ENCODE measurements at regions not wholly inside any gene's neighbourhood (a gene's known extent, or its start where the extent isn't known, plus 50 kb on each side); places are given as distances from the start of the nearest gene placed in this dataset.

DNA sequence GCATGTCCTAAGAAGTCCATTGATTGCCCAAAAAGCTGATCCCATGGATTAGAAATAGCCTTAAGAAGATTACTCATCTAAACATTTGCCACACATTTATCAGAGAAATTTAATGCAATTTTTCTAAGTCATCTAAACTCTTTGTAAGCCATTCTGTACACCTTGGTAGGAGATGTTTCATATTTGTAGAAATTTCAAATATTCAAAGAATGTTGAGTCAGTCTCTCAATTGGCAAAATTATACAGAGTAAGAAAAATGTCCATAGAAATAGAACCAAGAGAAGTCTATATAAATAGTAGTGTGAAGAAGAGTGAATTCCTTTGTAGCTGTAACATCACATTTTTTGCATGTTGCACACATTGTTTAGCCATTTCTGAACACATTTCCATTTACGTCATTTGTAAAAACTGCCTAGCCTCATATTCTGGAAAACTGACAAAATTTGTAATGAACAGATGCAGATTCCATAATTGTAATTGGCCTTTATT lies 128.6 kb downstream of the MSTN start (continued):
- TF ChIP-seq GRHL2 (CRISPR knock-in tag; IDR thresholded peaks at IDR 0.05; ENCODE audit: insufficient replicate concordance, severe bottlenecking), result no peak
- TF ChIP-seq ZNF121 (CRISPR knock-in tag; IDR thresholded peaks at IDR 0.05), result no peak
- TF ChIP-seq, protein P1, sequence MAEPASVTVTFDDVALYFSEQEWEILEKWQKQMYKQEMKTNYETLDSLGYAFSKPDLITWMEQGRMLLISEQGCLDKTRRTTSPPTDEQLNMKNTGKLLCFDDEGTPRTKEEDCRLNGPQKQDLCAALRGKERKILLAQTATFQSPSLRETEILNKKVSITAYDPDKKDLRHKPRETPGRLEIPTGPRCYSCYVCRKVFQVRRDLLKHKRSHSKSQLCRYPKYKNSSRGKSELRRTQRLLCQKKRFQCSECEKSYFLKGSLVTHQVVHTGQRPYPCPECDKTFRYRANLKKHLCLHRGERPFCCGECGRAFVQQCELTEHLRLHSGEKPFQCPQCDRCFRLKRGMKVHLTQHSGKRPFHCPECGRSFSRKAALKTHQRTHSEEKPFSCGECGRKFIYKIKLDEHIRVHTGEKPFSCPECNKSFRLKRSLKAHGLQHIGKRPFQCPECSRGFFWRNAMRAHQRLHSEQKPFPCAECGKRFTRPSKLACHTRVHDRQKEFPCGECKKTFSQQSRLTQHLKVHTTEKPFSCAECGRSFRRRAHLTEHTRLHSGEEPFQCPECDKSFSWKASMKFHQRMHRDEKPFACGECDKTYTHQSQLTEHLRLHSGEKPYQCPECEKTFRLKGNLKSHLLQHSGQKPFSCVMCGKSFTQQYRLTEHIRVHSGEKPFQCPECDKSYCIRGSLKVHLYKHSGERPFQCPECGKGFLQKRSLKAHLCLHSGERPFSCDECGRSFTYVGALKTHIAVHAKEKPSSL (CRISPR knock-in tag; conservative IDR thresholded peaks at IDR 0.05), result no peak
- no peak for TF ChIP-seq HMGA2 (CRISPR knock-in tag; IDR thresholded peaks at IDR 0.05)
- TF ChIP-seq, protein P2, sequence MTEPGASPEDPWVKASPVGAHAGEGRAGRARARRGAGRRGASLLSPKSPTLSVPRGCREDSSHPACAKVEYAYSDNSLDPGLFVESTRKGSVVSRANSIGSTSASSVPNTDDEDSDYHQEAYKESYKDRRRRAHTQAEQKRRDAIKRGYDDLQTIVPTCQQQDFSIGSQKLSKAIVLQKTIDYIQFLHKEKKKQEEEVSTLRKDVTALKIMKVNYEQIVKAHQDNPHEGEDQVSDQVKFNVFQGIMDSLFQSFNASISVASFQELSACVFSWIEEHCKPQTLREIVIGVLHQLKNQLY (CRISPR knock-in tag; IDR thresholded peaks at IDR 0.05), result no peak
- TF ChIP-seq, protein P3, sequence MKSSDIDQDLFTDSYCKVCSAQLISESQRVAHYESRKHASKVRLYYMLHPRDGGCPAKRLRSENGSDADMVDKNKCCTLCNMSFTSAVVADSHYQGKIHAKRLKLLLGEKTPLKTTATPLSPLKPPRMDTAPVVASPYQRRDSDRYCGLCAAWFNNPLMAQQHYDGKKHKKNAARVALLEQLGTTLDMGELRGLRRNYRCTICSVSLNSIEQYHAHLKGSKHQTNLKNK (CRISPR knock-in tag; IDR thresholded peaks at IDR 0.05), result no peak
- no peak for TF ChIP-seq CBFB (CRISPR knock-in tag; IDR thresholded peaks at IDR 0.05; ENCODE audit: low read depth)
- TF ChIP-seq ZNF219 (CRISPR knock-in tag; IDR thresholded peaks at IDR 0.05; ENCODE audit: borderline replicate concordance), result no peak
- no peak for TF ChIP-seq ZNF416 (CRISPR knock-in tag; IDR thresholded peaks at IDR 0.05)

DNA sequence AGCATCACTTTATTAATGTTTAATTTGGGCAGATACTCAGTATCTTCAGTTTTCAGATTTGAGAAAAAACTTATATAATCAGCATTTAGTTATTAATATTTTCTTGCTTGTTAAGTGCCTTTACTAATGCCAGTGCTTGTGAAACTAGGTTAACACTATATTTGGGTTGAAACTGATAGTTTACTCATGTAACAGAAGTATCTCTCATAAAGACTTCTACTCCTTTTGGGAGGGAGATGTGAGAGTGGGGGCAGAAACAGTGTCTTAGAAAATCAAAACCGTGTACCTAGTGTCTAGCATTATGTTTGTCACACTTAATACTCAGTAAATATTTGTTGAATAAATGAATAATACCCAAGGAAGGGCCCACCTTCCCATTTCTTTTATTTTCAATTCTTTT lies 129.5 kb downstream of the MSTN start:
- no peak overlapping the region for H3K4me3 Mint-ChIP-seq
- no peak overlapping the region for H3K27ac Mint-ChIP-seq
- peaks cover 4% of the 10 kb centered on the region; the same call in 1 of the 2 replicates for H3K9me3 Mint-ChIP-seq
- TF ChIP-seq, protein P4, sequence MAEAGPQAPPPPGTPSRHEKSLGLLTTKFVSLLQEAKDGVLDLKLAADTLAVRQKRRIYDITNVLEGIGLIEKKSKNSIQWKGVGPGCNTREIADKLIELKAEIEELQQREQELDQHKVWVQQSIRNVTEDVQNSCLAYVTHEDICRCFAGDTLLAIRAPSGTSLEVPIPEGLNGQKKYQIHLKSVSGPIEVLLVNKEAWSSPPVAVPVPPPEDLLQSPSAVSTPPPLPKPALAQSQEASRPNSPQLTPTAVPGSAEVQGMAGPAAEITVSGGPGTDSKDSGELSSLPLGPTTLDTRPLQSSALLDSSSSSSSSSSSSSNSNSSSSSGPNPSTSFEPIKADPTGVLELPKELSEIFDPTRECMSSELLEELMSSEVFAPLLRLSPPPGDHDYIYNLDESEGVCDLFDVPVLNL (CRISPR knock-in tag; IDR thresholded peaks at IDR 0.05; ENCODE audit: borderline replicate concordance, low read depth), result no peak
- TF ChIP-seq, protein P5, sequence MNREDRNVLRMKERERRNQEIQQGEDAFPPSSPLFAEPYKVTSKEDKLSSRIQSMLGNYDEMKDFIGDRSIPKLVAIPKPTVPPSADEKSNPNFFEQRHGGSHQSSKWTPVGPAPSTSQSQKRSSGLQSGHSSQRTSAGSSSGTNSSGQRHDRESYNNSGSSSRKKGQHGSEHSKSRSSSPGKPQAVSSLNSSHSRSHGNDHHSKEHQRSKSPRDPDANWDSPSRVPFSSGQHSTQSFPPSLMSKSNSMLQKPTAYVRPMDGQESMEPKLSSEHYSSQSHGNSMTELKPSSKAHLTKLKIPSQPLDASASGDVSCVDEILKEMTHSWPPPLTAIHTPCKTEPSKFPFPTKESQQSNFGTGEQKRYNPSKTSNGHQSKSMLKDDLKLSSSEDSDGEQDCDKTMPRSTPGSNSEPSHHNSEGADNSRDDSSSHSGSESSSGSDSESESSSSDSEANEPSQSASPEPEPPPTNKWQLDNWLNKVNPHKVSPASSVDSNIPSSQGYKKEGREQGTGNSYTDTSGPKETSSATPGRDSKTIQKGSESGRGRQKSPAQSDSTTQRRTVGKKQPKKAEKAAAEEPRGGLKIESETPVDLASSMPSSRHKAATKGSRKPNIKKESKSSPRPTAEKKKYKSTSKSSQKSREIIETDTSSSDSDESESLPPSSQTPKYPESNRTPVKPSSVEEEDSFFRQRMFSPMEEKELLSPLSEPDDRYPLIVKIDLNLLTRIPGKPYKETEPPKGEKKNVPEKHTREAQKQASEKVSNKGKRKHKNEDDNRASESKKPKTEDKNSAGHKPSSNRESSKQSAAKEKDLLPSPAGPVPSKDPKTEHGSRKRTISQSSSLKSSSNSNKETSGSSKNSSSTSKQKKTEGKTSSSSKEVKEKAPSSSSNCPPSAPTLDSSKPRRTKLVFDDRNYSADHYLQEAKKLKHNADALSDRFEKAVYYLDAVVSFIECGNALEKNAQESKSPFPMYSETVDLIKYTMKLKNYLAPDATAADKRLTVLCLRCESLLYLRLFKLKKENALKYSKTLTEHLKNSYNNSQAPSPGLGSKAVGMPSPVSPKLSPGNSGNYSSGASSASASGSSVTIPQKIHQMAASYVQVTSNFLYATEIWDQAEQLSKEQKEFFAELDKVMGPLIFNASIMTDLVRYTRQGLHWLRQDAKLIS (CRISPR knock-in tag; IDR thresholded peaks at IDR 0.05; ENCODE audit: borderline replicate concordance), result no peak
- TF ChIP-seq, protein P6, sequence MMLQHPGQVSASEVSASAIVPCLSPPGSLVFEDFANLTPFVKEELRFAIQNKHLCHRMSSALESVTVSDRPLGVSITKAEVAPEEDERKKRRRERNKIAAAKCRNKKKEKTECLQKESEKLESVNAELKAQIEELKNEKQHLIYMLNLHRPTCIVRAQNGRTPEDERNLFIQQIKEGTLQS (CRISPR knock-in tag; conservative IDR thresholded peaks at IDR 0.05), result no peak
- TF ChIP-seq CREM (CRISPR knock-in tag; IDR thresholded peaks at IDR 0.05), result no peak
- TF ChIP-seq ZNF423 (CRISPR knock-in tag; IDR thresholded peaks at IDR 0.05), result no peak
- TF ChIP-seq, protein P7, sequence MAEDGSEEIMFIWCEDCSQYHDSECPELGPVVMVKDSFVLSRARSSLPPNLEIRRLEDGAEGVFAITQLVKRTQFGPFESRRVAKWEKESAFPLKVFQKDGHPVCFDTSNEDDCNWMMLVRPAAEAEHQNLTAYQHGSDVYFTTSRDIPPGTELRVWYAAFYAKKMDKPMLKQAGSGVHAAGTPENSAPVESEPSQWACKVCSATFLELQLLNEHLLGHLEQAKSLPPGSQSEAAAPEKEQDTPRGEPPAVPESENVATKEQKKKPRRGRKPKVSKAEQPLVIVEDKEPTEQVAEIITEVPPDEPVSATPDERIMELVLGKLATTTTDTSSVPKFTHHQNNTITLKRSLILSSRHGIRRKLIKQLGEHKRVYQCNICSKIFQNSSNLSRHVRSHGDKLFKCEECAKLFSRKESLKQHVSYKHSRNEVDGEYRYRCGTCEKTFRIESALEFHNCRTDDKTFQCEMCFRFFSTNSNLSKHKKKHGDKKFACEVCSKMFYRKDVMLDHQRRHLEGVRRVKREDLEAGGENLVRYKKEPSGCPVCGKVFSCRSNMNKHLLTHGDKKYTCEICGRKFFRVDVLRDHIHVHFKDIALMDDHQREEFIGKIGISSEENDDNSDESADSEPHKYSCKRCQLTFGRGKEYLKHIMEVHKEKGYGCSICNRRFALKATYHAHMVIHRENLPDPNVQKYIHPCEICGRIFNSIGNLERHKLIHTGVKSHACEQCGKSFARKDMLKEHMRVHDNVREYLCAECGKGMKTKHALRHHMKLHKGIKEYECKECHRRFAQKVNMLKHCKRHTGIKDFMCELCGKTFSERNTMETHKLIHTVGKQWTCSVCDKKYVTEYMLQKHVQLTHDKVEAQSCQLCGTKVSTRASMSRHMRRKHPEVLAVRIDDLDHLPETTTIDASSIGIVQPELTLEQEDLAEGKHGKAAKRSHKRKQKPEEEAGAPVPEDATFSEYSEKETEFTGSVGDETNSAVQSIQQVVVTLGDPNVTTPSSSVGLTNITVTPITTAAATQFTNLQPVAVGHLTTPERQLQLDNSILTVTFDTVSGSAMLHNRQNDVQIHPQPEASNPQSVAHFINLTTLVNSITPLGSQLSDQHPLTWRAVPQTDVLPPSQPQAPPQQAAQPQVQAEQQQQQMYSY (CRISPR knock-in tag; IDR thresholded peaks at IDR 0.05), result no peak
- TF ChIP-seq, protein P8, sequence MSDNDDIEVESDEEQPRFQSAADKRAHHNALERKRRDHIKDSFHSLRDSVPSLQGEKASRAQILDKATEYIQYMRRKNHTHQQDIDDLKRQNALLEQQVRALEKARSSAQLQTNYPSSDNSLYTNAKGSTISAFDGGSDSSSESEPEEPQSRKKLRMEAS (CRISPR knock-in tag; IDR thresholded peaks at IDR 0.05), result no peak
- TF ChIP-seq NFE2L1 (CRISPR knock-in tag; IDR thresholded peaks at IDR 0.05), result no peak
- TF ChIP-seq, protein P9, sequence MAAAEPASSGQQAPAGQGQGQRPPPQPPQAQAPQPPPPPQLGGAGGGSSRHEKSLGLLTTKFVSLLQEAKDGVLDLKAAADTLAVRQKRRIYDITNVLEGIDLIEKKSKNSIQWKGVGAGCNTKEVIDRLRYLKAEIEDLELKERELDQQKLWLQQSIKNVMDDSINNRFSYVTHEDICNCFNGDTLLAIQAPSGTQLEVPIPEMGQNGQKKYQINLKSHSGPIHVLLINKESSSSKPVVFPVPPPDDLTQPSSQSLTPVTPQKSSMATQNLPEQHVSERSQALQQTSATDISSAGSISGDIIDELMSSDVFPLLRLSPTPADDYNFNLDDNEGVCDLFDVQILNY (CRISPR knock-in tag; IDR thresholded peaks at IDR 0.05), result no peak
- TF ChIP-seq RORB (CRISPR knock-in tag; IDR thresholded peaks at IDR 0.05), result no peak
- TF ChIP-seq ZNF121 (CRISPR knock-in tag; IDR thresholded peaks at IDR 0.05), result no peak
- TF ChIP-seq SMAD4 (CRISPR knock-in tag; IDR thresholded peaks at IDR 0.05), result no peak
- TF ChIP-seq ZNF263 (CRISPR knock-in tag; IDR thresholded peaks at IDR 0.05; ENCODE audit: low read depth), result no peak
- no peak for TF ChIP-seq ZBTB21 (CRISPR knock-in tag; IDR thresholded peaks at IDR 0.05; ENCODE audit: borderline replicate concordance)
- DNase-seq (ENCODE audit: low spot score) (no peak), ATAC-seq (no peak)
- CTCF ChIA-PET, result no interaction called here
- no peaks in the 10 kb centered on the region for H3K27me3 Mint-ChIP-seq (ENCODE audit: low read depth)
- no peaks in the 10 kb centered on the region for H3K4me1 Mint-ChIP-seq
- POLR2A ChIA-PET, result no interaction called here
- H3K36me3 Mint-ChIP-seq, result no peaks in the 10 kb centered on the region
